ENCODE measurements at regions not wholly inside any gene's neighbourhood (a gene's known extent, or its start where the extent isn't known, plus 50 kb on each side); places are given as distances from the start of the nearest gene placed in this dataset.

GRCh38 chr1:118252624-118253023 is 67.6 kb upstream of the SPAG17 start:
- TF ChIP-seq CTCF (IDR thresholded peaks at IDR 0.05) = no peak
- no peak for TF ChIP-seq POLR2A (IDR thresholded peaks at IDR 0.05)
